GM12874 (cell line): ENCODE measurements at regions not wholly inside any gene's neighbourhood (a gene's known extent, or its start where the extent isn't known, plus 50 kb on each side); places are given as distances from the start of the nearest gene placed in this dataset.

Experiments used
- TF ChIP-seq, protein P1 (sequence below): IDR thresholded peaks from 2 replicates; pipeline ENCODE4 v1.5.1; 2011; ENCODE audit warnings: low read depth, mild to moderate bottlenecking, control low read depth, low read length, moderate library complexity; ENCODE audit not compliant: insufficient read depth

DNA sequence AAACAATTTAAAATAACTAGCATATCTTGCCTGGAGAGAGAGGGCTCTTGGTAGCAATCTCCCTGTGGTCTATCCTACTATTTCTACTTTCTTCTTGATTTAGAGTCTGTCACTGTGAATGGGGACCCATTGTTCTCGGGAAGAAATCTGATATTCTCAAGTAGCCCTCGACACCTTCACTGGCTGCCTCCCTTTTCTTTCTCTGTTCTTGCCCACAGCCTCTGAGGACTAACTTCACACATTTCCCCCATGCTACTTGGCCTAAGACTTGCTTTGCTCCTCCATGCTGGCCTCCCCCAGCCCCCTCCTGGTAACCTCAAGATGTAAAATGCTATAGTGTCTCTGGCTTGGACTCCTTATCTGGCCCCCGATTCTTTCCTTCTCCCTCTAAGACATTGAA is 58.8 kb upstream of the NT5C1B start:
- TF ChIP-seq, protein P1, sequence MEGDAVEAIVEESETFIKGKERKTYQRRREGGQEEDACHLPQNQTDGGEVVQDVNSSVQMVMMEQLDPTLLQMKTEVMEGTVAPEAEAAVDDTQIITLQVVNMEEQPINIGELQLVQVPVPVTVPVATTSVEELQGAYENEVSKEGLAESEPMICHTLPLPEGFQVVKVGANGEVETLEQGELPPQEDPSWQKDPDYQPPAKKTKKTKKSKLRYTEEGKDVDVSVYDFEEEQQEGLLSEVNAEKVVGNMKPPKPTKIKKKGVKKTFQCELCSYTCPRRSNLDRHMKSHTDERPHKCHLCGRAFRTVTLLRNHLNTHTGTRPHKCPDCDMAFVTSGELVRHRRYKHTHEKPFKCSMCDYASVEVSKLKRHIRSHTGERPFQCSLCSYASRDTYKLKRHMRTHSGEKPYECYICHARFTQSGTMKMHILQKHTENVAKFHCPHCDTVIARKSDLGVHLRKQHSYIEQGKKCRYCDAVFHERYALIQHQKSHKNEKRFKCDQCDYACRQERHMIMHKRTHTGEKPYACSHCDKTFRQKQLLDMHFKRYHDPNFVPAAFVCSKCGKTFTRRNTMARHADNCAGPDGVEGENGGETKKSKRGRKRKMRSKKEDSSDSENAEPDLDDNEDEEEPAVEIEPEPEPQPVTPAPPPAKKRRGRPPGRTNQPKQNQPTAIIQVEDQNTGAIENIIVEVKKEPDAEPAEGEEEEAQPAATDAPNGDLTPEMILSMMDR: no peak

DNA sequence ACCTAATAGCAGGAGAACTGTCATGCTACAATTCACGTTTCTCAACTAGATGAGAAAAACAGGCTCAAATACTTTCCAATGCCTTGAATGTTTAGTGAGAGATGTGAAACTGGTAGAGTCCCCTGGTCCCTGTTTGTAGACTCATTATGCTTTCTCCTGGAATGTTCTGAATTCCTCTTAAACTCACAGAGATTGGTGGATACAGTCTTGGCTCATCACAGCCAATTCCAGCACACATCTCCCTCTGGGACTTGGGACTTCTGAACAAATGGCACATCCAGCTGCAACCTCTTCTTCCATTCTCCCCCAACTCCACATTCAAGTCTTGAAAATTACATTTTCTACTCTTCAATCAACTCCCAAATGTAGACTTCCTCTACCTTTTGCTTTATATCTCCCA is 58.4 kb upstream of the NT5C1B start:
- TF ChIP-seq, protein P1: no peak

DNA sequence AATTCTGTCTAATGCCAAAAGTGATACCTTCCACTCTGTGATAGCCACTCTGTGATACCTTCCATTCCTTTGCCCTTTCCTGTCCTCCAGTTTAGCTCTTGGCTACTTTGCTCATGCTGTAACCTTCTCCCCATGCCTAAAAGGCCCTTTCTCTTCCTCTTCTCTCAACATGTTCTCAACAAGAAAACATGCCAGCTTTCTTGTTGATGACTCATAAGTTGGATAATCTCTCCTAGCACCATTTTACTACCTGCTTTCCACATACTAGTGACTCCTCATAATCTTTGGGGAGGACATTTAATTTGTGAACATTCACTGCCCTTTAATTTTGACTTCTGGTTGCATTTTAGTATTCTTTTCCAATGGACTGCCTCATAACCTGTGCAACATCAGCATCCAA is 55.9 kb upstream of the NT5C1B start:
- TF ChIP-seq, protein P1: no peak

DNA sequence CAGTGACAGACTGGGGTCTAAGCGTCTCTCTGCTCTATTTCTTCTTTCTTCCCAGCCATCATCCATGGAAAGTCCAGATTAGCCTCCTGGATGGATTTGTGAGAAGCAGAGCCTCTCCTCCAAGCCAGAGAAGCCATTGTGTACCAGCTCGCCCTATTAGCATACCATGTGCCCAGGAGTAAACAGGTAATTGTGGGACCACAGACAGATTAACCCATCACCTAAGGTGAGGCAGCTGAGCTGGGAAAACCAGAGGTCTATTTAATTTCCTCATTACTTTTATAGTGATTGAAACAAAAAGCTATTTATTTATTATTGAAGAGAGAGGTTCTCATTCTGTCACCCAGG is 54.7 kb upstream of the NT5C1B start:
- TF ChIP-seq, protein P1: no peak

DNA sequence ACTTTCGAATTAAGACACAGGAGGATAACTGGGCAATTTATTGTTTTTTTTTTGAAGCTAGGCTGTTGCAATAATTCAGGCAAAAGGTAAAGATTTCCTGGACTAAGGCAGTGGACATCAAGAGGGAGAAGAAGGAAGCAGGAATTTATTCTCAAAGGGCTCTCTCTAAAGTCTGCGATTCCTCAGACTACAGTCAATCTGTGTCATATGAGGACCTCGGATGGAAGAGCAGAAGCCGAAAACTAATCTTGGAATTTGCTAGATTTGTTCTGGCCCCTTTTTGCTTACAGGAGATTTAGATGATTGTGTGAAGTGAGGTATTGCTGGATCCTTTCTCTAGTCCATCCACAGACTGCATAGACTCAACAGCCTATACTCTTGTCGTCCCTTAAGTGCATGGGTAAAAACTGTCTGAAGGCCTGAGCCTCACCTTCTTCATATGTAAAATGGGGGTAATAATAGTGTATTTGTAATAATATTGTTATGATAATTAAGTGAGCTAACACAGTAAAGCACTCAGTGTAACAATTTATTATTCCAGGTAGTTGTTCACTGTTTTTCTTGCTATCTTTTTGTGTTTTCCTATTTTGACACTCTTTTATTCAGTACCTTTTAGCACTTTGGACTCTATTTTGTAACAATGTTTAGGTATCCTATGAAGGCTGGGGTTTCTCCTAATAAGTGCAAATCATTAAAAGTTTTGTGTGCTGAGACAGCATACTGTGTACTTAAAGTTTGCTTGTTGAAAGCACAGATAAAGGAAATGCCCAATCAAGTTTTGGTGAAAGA is 54.2 kb upstream of the NT5C1B start:
- TF ChIP-seq, protein P1: no peak

DNA sequence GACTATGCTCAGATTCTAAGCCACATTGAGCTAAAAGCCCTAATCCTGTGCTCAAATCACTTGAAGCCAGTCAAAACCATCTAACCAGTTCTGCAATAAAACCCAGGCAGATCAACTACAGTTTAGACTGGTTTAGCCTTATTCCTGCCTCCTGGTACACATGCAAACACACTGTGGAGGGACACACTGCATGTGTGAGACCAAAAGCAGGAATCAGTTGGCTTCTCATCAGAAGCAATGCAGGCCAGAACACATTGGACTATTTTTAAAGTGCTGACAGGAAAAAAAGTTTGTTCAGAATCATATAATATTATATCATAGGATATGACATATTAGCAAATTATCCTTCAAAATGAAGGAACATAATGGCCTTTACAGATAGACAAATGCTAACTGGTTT is 52.5 kb upstream of the NT5C1B start:
- TF ChIP-seq, protein P1: no peak

DNA sequence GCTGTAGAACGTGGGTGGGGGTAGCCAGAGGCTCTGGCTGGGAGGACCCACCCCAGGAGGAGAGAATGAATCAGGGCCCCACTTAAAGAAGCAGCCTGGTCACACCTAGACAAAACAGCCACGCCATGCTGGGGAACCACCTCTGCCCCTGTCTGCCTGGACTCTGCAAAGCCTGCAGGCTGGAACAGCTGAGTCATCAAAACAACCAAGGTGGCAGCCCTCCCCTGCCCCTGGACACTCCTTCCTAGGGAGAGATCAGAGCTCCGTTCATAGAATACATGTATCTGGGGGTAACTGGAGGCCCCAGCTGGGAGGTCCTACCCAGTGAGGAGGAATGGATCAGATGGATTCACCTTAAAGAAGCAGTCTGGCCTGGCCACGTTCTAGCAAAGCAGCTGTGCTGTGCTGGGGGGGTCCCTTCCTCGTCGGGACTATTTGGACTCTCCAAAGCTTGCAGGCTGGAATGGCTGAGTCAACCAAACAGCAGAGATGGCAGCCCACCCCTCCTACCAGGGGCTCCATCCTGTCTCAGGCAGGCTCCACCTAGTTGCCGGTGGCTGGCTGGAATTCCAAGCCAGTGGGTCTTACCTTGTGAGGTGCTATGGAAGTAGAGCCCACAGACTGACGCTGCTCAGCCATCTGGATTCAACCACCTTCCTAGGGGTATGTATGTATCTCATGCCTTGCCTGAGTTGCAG is 50.5 kb upstream of the NT5C1B start:
- TF ChIP-seq, protein P1: no peak
